Effector memory CD8-positive, alpha-beta T cell (primary cell): ENCODE measurements at regions not wholly inside any gene's neighbourhood (a gene's known extent, or its start where the extent isn't known, plus 50 kb on each side); places are given as distances from the start of the nearest gene placed in this dataset.

Experiments
- ATAC-seq: fragments of 150-1000 bp; cut with Tn5 transposase; replicated peaks from 2 replicates; pipeline ENCODE4 v1.10.0; 2021; ENCODE audit warnings: mild to moderate bottlenecking, moderate library complexity
- DNase-seq, 3 experiments: peaks; one replicate each; pipeline ENCODE4 v3.0.0; 2021
- H3K27ac Mint-ChIP-seq, 2 donors: one replicate each; pipeline ENCODE4 v1.8.0; 2022; ENCODE audit warnings: mild to moderate bottlenecking in 2 of 2, mixed read lengths in 2 of 2, moderate library complexity in 2 of 2
- H3K27me3 Mint-ChIP-seq, 2 donors: one replicate each; pipeline ENCODE4 v1.8.0; 2022; ENCODE audit warnings: mixed read lengths in 2 of 2
- H3K36me3 Mint-ChIP-seq: one replicate; pipeline ENCODE4 v1.8.0; 2022; ENCODE audit warnings: mild to moderate bottlenecking, moderate library complexity, mixed read lengths; ENCODE audit not compliant: insufficient read depth
- H3K4me1 Mint-ChIP-seq, 2 donors: one replicate each; pipeline ENCODE4 v1.8.0; 2022; ENCODE audit warnings: low read depth in 2 of 2, mixed read lengths in 2 of 2
- H3K4me3 Mint-ChIP-seq, 2 donors: one replicate each; pipeline ENCODE4 v1.8.0; 2022; ENCODE audit warnings: mild to moderate bottlenecking in 2 of 2, mixed read lengths in 2 of 2, moderate library complexity in 2 of 2
- H3K9me3 Mint-ChIP-seq, 2 donors: one replicate each; pipeline ENCODE4 v1.8.0; 2022; ENCODE audit warnings: mixed read lengths in 2 of 2

GRCh38 chr13:97133554-97133953 is 88.6 kb upstream of the MBNL2 start:
- Mint-ChIP-seq H3K4me3 (no peak overlapping the region), H3K36me3 (no peaks in the 10 kb centered on the region), H3K27ac (no peak overlapping the region), H3K9me3 (no peaks in the 10 kb centered on the region), H3K27me3 (peaks cover 0 to 6% of the 10 kb centered on the region in 2 donors), H3K4me1 (no peaks in the 10 kb centered on the region)
- ATAC-seq (no peak), DNase-seq (no peak)

- peaks cover 0 to 6% of the 10 kb centered on the region in 2 donors for H3K27me3 Mint-ChIP-seq
- no peak overlapping the region for H3K27ac Mint-ChIP-seq
- no peaks in the 10 kb centered on the region for H3K4me1 Mint-ChIP-seq
- ATAC-seq = no peak
- no peaks in the 10 kb centered on the region for H3K9me3 Mint-ChIP-seq
- no peak for DNase-seq
- H3K4me3 Mint-ChIP-seq = no peak overlapping the region
- H3K36me3 Mint-ChIP-seq = no peaks in the 10 kb centered on the region
Measured at GRCh38 chr13:97133955-97134354, 88.2 kb upstream of the MBNL2 start.

- Mint-ChIP-seq H3K27me3 (peaks cover 0 to 6% of the 10 kb centered on the region in 2 donors), H3K36me3 (no peaks in the 10 kb centered on the region), H3K9me3 (no peaks in the 10 kb centered on the region), H3K4me3 (no peak overlapping the region), H3K27ac (no peak overlapping the region), H3K4me1 (no peaks in the 10 kb centered on the region)
- DNase-seq = no peak
- ATAC-seq = no peak
Measured at GRCh38 chr13:97134364-97135095, 87.6 kb upstream of the MBNL2 start.

- Mint-ChIP-seq H3K4me3 (no peak overlapping the region), H3K27me3 (peaks cover 0 to 6% of the 10 kb centered on the region in 2 donors), H3K9me3 (no peaks in the 10 kb centered on the region), H3K4me1 (no peaks in the 10 kb centered on the region), H3K36me3 (no peaks in the 10 kb centered on the region), H3K27ac (no peak overlapping the region)
- DNase-seq (no peak), ATAC-seq (no peak)
Measured at GRCh38 chr13:97135883-97136282, 86.2 kb upstream of the MBNL2 start.

GRCh38 chr13:97136418-97136817 is 85.7 kb upstream of the MBNL2 start:
- Mint-ChIP-seq H3K9me3 (no peaks in the 10 kb centered on the region), H3K36me3 (no peaks in the 10 kb centered on the region), H3K27me3 (peaks cover 2 to 6% of the 10 kb centered on the region in 2 donors), H3K27ac (no peak overlapping the region), H3K4me1 (peaks cover under 1% of the 10 kb centered on the region in 2 donors), H3K4me3 (no peak overlapping the region)
- no peak for ATAC-seq
- no peak for DNase-seq

- Mint-ChIP-seq H3K36me3 (no peaks in the 10 kb centered on the region), H3K4me3 (no peak overlapping the region), H3K9me3 (no peaks in the 10 kb centered on the region), H3K27ac (no peak overlapping the region), H3K4me1 (peaks cover 3 to 5% of the 10 kb centered on the region in 2 donors), H3K27me3 (peaks cover 6 to 8% of the 10 kb centered on the region in 2 donors)
- ATAC-seq (no peak), DNase-seq (no peak)
Measured at GRCh38 chr13:97139691-97140090, 82.4 kb upstream of the MBNL2 start.

GRCh38 chr13:97140131-97140530 is 82.0 kb upstream of the MBNL2 start:
- ATAC-seq (no peak), DNase-seq (no peak)
- Mint-ChIP-seq H3K9me3 (no peaks in the 10 kb centered on the region), H3K36me3 (no peaks in the 10 kb centered on the region), H3K27ac (no peak overlapping the region), H3K4me1 (peaks cover 3 to 5% of the 10 kb centered on the region in 2 donors), H3K27me3 (peaks cover 8 to 9% of the 10 kb centered on the region in 2 donors), H3K4me3 (no peak overlapping the region)

GRCh38 chr13:97140611-97141010 is 81.5 kb upstream of the MBNL2 start:
- ATAC-seq (no peak), DNase-seq (no peak)
- Mint-ChIP-seq H3K9me3 (no peaks in the 10 kb centered on the region), H3K4me3 (no peak overlapping the region), H3K27me3 (peaks cover 8 to 13% of the 10 kb centered on the region in 2 donors), H3K36me3 (no peaks in the 10 kb centered on the region), H3K27ac (no peak overlapping the region), H3K4me1 (peaks cover 3 to 5% of the 10 kb centered on the region in 2 donors)

GRCh38 chr13:97141097-97141496 is 81.0 kb upstream of the MBNL2 start:
- H3K36me3 Mint-ChIP-seq = no peaks in the 10 kb centered on the region
- H3K4me1 Mint-ChIP-seq = peaks cover 3 to 5% of the 10 kb centered on the region in 2 donors
- peaks cover 13 to 14% of the 10 kb centered on the region in 2 donors for H3K27me3 Mint-ChIP-seq
- H3K27ac Mint-ChIP-seq = no peak overlapping the region
- DNase-seq (no peak), ATAC-seq (no peak)
- H3K4me3 Mint-ChIP-seq = no peak overlapping the region
- no peaks in the 10 kb centered on the region for H3K9me3 Mint-ChIP-seq

GRCh38 chr13:97141564-97142005 is 80.5 kb upstream of the MBNL2 start:
- no peaks in the 10 kb centered on the region for H3K36me3 Mint-ChIP-seq
- H3K27me3 Mint-ChIP-seq = peaks cover 16 to 17% of the 10 kb centered on the region in 2 donors
- ATAC-seq (no peak), DNase-seq (no peak)
- H3K4me3 Mint-ChIP-seq = peak overlapping the region in 1 of 2 donors; percentile 15
- H3K27ac Mint-ChIP-seq = no peak overlapping the region
- H3K4me1 Mint-ChIP-seq = peaks cover 3 to 5% of the 10 kb centered on the region in 2 donors
- no peaks in the 10 kb centered on the region for H3K9me3 Mint-ChIP-seq

- ATAC-seq (no peak), DNase-seq (no peak)
- Mint-ChIP-seq H3K9me3 (no peaks in the 10 kb centered on the region), H3K36me3 (no peaks in the 10 kb centered on the region), H3K27ac (no peak overlapping the region), H3K4me1 (peaks cover 3 to 5% of the 10 kb centered on the region in 2 donors), H3K27me3 (peaks cover 19 to 23% of the 10 kb centered on the region in 2 donors), H3K4me3 (peak overlapping the region in 1 of 2 donors; percentile 20)
Measured at GRCh38 chr13:97142452-97142851, 79.7 kb upstream of the MBNL2 start.

GRCh38 chr13:97145057-97145456 is 77.1 kb upstream of the MBNL2 start:
- Mint-ChIP-seq H3K27me3 (peaks cover 31 to 36% of the 10 kb centered on the region in 2 donors), H3K4me1 (peaks cover 3 to 5% of the 10 kb centered on the region in 2 donors), H3K36me3 (no peaks in the 10 kb centered on the region), H3K27ac (no peak overlapping the region), H3K9me3 (no peaks in the 10 kb centered on the region), H3K4me3 (no peak overlapping the region)
- ATAC-seq (no peak), DNase-seq (no peak)

GRCh38 chr13:97148894-97149293 is 73.2 kb upstream of the MBNL2 start:
- no peaks in the 10 kb centered on the region for H3K36me3 Mint-ChIP-seq
- peaks cover 23 to 36% of the 10 kb centered on the region in 2 donors for H3K27me3 Mint-ChIP-seq
- H3K9me3 Mint-ChIP-seq = no peaks in the 10 kb centered on the region
- no peak overlapping the region for H3K4me3 Mint-ChIP-seq
- H3K27ac Mint-ChIP-seq = no peak overlapping the region
- no peaks in the 10 kb centered on the region for H3K4me1 Mint-ChIP-seq
- no peak for DNase-seq
- ATAC-seq = no peak

GRCh38 chr13:97160421-97160820 is 61.7 kb upstream of the MBNL2 start:
- H3K4me1 Mint-ChIP-seq = no peaks in the 10 kb centered on the region
- no peak overlapping the region for H3K4me3 Mint-ChIP-seq
- DNase-seq (no peak), ATAC-seq (no peak)
- H3K9me3 Mint-ChIP-seq = peaks cover 0 to 2% of the 10 kb centered on the region in 2 donors
- H3K27ac Mint-ChIP-seq = no peak overlapping the region
- H3K36me3 Mint-ChIP-seq = no peaks in the 10 kb centered on the region
- H3K27me3 Mint-ChIP-seq = peaks cover 21 to 22% of the 10 kb centered on the region in 2 donors
